Erythroblast (primary cell): ENCODE measurements at regions not wholly inside any gene's neighbourhood (a gene's known extent, or its start where the extent isn't known, plus 50 kb on each side); places are given as distances from the start of the nearest gene placed in this dataset.

ENCODE experiments used
- GATA1 ChIP-seq: IDR thresholded peaks from 2 replicates; pipeline ENCODE4 v1.6.1; 2011; ENCODE audit warnings: low read depth, mild to moderate bottlenecking, control low read depth, low read length, moderate library complexity
- POLR2A ChIP-seq: IDR thresholded peaks from 2 replicates; pipeline ENCODE4 v1.6.1; 2011; ENCODE audit warnings: mild to moderate bottlenecking, low read length

DNA sequence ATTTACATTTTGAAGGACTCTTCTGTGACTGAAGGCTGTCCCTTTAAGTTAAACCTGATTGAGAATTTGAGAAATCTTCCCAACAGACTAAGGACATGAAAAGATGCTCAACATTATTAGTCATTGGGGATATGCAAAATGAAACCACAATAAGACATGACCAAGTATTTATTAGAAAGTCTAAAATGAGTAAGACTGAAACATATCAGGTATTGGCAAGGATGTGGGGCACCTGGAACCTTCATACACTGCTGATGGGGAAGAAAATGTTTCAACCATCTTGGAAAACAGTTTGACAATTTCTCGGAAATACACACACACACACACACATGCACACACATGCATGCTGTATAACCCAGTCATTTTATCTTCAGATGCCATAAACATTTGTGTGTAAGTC lies 132.1 kb upstream of the CDK6 start:
- TF ChIP-seq POLR2A (no peak), GATA1 (no peak)
